Right hindlimb (tissue), 1 donor: ENCODE measurements at regions not wholly inside any gene's neighbourhood (a gene's known extent, or its start where the extent isn't known, plus 50 kb on each side); places are given as distances from the start of the nearest gene placed in this dataset.

ENCODE experiments used
- DNase-seq: peaks from one replicate; pipeline ENCODE4 v3.0.0-alpha.2; 2018

DNA sequence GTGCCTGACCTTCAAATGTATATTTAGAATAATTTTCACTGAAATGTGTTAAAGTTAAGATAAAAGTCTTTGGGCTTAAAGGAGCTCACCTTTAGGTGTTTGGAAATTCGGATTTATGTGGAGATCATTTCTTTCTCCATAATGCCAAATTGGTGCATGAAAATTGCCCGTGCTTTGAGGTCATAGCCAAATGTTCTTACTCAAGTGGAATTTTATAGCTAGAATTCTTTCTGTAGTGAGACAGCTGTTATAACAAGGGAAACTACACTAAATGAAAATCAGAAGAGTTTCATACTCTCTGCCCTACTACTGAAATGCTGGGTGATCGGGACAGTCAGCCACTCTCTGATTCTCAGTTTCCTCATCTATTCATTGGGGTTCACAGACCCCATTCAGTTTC lies 89.5 kb upstream of the DBX1 start:
- DNase-seq: no peak

DNA sequence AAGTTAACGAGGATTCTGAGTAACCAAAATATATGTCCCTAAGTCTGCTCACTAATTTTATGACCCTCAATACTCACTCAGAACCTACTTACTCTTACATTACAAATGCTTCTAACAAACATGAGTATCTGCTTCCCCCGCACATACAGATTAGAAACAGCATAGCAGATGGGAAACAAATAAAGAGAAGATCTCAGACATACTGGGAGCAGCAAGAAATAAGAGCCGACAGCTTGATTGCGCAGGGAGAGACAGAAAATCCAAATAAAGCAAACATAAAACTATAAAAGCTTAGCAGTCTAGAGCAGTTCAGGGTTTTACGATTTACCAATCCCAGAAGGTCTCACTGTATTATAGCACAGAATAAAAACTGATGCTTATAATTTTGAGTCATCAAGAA lies 89.1 kb upstream of the DBX1 start:
- no peak for DNase-seq

DNA sequence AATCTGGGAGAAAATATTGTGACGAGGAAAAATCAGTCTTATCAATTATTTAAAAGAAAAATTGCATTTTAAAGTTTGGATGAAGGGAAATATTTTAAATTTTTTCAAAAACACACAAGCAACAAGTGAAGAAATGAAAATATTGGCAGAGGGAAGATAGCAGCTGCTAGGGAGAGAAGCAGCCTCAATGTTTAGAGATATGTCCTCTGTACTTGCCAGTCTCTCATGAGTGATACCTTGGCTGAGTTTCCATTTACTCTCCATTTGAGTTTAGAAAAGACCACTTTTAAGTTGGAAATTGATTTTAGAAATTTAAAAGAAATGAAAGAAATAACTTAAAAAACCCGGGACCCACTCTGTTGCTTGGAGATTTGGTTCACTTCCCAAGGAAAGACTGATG lies 88.6 kb upstream of the DBX1 start:
- DNase-seq: no peak

DNA sequence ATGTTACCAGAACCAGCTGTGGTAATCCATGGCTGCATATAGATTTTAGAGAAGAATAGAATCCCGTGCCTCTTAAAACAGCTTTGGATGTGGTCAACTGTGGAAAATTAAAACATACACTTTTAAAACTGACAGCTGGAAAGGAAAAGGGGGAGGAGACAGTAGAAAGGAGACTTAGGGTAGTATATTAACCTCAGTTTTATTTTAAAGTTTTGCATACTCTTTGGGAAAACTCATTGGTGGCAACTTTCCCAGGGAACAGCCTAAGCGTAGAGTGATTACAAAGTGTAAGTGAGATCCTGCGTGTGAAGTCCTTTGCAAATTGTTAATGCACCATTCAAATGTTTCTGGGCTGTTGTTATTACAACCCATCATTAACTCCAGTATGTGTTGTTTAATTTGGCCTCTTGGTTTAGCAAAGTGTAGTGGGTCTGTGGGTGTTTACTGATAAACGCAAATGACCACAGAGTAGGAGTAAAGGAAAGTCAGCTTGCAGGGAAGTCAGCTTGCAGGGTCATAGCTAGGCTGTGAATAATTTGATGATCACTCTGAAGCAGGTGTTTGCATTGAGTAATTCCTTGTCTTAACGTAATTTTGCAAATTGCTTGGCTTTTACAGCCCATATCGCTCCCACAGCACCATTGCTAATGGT lies 88.0 kb upstream of the DBX1 start:
- DNase-seq: no peak

DNA sequence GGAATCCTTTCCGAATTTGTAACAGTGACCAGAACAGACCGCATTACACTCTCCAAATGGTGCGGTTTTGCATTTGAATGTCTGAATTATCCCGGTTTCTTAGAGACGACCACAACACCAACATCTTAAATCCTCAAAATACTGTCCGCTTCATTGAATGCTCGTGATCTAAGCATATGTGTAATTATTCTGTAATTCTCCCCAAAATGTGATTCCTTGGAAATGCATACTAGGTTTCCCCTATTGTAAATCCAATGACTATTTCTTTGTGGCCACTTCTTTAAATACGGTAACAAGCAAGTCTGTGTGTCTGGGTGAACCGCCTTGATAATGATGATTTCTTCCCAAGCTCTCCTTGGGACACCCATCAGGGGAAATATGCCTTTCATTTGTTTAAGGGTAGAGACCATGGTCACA lies 87.3 kb upstream of the DBX1 start:
- no peak for DNase-seq

DNA sequence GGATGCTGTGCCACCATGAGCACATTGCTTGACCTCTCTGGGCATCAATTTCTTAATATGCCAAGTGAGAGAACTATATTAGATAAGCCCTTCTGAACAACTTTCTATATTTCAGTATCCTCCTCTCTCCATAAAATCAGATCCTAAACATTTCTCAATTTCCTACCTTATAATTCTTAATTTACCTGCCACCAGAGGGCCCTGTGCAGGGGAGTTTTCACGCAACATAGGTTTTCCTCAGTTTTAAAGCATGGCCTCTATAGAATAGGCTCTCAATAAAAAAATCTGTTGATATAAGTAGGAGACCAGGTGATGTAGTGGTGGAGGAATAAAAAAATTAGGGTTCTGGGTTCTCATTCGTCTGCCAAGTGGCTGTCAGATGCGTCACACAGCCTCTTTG lies 83.7 kb upstream of the DBX1 start:
- DNase-seq: no peak

DNA sequence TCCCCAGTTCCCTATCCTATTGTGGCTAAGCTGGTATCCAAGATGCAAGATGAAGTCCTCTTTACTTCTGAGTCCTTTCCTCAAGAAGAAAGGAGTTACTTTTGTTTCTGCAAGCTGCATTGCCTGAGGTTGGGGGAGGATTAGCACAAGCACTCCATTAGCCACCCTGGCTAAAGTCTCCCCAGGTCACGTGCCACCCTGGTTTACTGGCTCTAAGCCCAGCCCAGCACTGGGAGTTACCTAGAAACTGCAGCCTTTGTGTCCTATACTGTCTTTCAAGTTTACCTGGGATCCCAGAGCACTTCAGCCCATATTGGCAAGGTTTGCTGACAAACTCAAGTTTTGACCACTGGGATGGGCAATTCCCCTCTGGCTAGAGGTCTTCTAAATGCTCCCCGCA lies 78.4 kb upstream of the DBX1 start:
- no peak for DNase-seq

DNA sequence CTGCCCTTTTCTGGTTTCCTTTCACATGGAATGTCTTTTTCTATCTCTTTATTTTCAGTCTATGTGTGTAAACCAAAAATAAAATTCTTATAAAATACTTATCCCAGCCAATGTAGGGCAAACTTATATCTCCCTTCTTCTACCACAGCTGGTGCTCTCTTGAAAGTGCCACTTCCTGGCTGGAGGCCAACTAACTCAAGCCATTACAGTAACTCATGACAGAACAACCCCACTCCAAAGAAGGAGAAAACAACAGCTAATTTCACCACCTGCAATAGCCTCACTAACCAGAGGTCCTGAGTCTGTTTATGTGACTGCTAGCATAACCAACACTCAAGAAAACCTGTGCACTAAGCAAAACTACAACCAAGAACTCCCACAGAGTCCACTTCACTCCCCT lies 74.9 kb upstream of the DBX1 start:
- no peak for DNase-seq

DNA sequence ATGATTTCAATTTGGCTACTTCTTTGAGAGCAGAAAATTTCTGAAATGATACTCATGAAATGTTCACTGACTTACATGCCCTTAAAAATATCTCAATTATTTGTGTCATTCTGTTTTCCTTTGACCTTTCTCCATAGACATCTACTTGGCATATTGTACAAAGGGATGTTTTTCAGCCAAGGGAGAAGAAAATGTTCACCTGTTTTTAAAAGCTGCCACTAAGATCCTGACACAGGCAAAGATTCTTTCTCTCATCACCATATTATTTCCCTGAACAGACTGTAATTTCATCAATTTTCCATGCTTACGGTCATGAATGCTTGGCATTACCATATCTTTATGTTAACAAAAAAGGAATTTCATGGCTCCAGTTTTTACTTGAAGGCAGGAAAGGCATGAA lies 67.4 kb upstream of the DBX1 start:
- no peak for DNase-seq

DNA sequence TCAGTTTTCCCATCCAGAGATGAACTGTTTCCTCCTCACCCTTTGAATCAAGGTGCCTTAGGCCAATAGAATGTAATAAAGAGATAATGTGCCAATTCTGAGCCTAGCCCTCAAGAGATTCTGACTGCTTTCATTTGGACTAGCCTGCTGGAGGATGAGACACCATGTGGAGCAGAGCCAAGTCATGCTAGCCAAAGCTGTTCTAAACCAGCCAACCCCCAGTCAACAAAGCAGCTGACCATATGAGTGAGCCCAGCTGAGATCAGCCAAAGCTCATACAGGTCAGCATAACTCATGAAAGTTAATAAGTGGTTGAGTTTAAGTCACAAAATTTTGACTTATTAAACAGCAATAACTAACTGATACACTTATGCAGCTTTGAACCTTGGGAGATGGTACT lies 66.7 kb upstream of the DBX1 start:
- DNase-seq: peak; percentile 53

DNA sequence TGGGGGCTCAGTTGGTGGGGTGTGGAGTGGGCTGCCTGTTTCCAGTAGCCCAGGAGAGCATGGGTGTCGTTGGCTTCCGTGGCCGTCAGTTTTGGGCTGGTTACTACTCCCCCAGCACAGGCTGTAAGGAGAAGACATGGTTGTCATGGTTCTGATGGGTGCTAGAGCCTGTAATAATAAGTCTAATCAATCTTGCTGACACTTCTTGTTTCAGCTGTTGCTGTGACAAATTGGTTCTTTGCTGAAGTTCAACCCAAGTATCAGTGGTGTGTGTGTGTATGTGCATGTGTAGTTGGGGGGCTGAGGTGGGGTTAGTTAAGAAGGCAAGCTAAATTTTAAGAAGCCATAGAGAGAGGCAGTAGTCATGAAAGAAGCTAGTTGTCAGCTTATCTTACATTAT lies 61.3 kb upstream of the DBX1 start:
- no peak for DNase-seq

DNA sequence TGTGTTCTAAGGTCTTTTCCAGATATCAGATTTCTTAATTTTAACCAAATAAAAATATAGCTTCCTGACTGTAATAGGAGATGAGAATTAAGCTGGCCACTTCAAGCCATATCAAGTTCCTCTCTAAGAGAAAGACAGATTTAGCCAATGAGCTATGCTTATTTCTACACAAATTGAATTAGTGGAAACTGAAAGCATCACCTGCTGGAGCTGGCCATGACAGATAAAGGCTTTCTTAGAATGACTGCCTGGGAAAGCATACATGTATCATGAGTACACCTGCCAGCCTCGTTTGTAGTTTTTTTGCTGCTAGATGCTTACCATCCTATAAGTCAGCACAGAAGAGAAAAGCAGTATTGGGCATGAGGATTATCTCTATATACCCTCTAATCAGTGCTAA lies 53.5 kb upstream of the DBX1 start:
- no peak for DNase-seq

DNA sequence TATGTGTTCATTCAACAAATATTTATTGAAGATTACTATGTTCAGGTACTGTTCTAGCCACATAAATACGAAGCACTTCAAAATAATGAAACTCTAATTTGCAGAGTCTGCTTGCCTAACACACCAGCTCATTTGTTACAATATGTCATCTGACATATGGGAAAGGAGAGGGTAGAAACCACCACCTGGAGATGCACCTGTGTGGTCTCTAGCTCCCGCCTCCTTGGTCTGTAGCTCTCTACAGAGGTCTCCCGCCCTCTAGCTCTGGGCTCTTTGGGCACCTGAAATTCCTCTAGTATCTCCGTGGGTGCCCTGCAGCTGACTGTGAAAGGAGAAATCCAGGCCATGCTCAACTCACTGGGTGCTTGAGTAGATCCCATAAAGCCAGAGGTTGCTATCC lies 51.4 kb upstream of the DBX1 start:
- no peak for DNase-seq
